Stimulated activated CD4-positive, alpha-beta T cell treated with anti-CD3 and anti-CD28 coated beads, Interleukin-15, amount 100 ng/mL, for 48 hours (primary cell): ENCODE measurements at regions not wholly inside any gene's neighbourhood (a gene's known extent, or its start where the extent isn't known, plus 50 kb on each side); places are given as distances from the start of the nearest gene placed in this dataset.

ENCODE experiments used
- DNase-seq, 2 donors: peaks; one replicate each; pipeline ENCODE4 v3.0.0-alpha.2; 2020; ENCODE audit warnings: low read depth in 2 of 2

GRCh38 chr20:60984666-60985065, 267.4 kb upstream of the CDH4 start:
- DNase-seq, result no peak

GRCh38 chr20:60986506-60987156, 265.4 kb upstream of the CDH4 start:
- no peak for DNase-seq

GRCh38 chr20:60990061-60990460, 262.0 kb upstream of the CDH4 start:
- no peak for DNase-seq

- DNase-seq, result no peak
These were observed 261.4 kb upstream of the CDH4 start for GRCh38 chr20:60990643-60991042.

- no peak for DNase-seq
These were observed 258.5 kb upstream of the CDH4 start for GRCh38 chr20:60993433-60994044.

GRCh38 chr20:60999250-60999649, 252.8 kb upstream of the CDH4 start:
- DNase-seq, result no peak

GRCh38 chr20:61002090-61002489, 250.0 kb upstream of the CDH4 start:
- DNase-seq, result no peak

- DNase-seq, result no peak
These were observed 237.6 kb upstream of the CDH4 start for GRCh38 chr20:61014491-61014890.

GRCh38 chr20:61015602-61016001, 236.5 kb upstream of the CDH4 start:
- no peak for DNase-seq

- no peak for DNase-seq
These were observed 232.7 kb upstream of the CDH4 start for GRCh38 chr20:61019322-61019721.

- no peak for DNase-seq
These were observed 228.4 kb upstream of the CDH4 start for GRCh38 chr20:61023612-61024011.

GRCh38 chr20:61024390-61024789, 227.7 kb upstream of the CDH4 start:
- no peak for DNase-seq

GRCh38 chr20:61025536-61025935, 226.5 kb upstream of the CDH4 start:
- no peak for DNase-seq

GRCh38 chr20:61026173-61026572, 225.9 kb upstream of the CDH4 start:
- no peak for DNase-seq

GRCh38 chr20:61026731-61027130, 225.3 kb upstream of the CDH4 start:
- no peak for DNase-seq

- no peak for DNase-seq
These were observed 224.8 kb upstream of the CDH4 start for GRCh38 chr20:61027218-61027617.

- DNase-seq, result no peak
These were observed 221.9 kb upstream of the CDH4 start for GRCh38 chr20:61030130-61030529.

GRCh38 chr20:61031101-61031830, 220.8 kb upstream of the CDH4 start:
- no peak for DNase-seq

- DNase-seq, result no peak
These were observed 214.6 kb upstream of the CDH4 start for GRCh38 chr20:61037498-61037897.

- DNase-seq, result no peak
These were observed 210.6 kb upstream of the CDH4 start for GRCh38 chr20:61041481-61041880.

GRCh38 chr20:61042506-61043385, 209.3 kb upstream of the CDH4 start:
- DNase-seq, result no peak

GRCh38 chr20:61043681-61044080, 208.4 kb upstream of the CDH4 start:
- DNase-seq, result no peak
